K562 (cell line): ENCODE measurements at regions not wholly inside any gene's neighbourhood (a gene's known extent, or its start where the extent isn't known, plus 50 kb on each side); places are given as distances from the start of the nearest gene placed in this dataset.

Experiments used
- FOS ChIP-seq: IDR thresholded peaks from 3 replicates; pipeline ENCODE4 v1.6.1; 2011; ENCODE audit not compliant: insufficient read length; ENCODE audit errors: extremely low read depth
- ZNF274 ChIP-seq: IDR thresholded peaks from 2 replicates; pipeline ENCODE4 v1.6.1; 2011; ENCODE audit warnings: low read depth, mild to moderate bottlenecking, low read length, moderate library complexity, borderline replicate concordance

DNA sequence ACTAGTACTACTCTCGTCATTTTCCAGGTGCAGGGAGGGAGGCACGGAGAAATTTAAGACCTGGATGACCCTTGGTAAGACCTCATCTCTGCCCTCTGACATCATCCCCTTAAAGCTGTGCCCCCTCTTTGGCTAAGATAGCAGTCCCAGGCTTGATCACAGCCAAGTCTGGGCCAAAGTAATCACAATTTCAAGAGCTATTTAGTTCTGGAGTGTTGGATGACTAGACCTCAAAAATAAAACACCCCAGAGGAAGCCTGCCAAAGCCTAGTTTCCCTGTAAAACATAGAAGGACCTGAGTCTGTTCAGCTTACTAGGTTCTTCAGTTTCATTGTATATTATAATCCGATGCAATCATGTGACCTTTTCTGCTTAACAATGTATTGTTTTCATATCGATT lies 144.6 kb upstream of the ARHGEF9 start:
- no peak for TF ChIP-seq ZNF274
- TF ChIP-seq FOS, result no peak
